Hepatocyte (in vitro differentiated cells): ENCODE measurements at regions not wholly inside any gene's neighbourhood (a gene's known extent, or its start where the extent isn't known, plus 50 kb on each side); places are given as distances from the start of the nearest gene placed in this dataset.

Experiments used
- DNase-seq: peaks from one replicate; pipeline ENCODE4 v3.0.0-alpha.2; 2016; ENCODE audit warnings: low spot score
- H2AFZ ChIP-seq: fragments of 200-600 bp; sonication (generic); 2 replicates; pipeline ENCODE4 v1.6.0; 2016; ENCODE audit warnings: antibody characterized with exemption, mild to moderate bottlenecking
- H3K27ac ChIP-seq: fragments of 200-600 bp; sonication (generic); 2 replicates; pipeline ENCODE4 v1.5.1; 2016; ENCODE audit warnings: mild to moderate bottlenecking
- H3K27me3 ChIP-seq: fragments of 200-600 bp; sonication (generic); 2 replicates; pipeline ENCODE4 v1.6.1; 2016
- H3K36me3 ChIP-seq: fragments of 200-600 bp; sonication (generic); replicated peaks from 2 replicates; pipeline ENCODE4 v1.5.1; 2016; ENCODE audit warnings: low read depth; ENCODE audit not compliant: insufficient read depth
- H3K4me1 ChIP-seq: fragments of 200-600 bp; sonication (generic); 2 replicates; pipeline ENCODE4 v1.5.1; 2016; ENCODE audit warnings: mild to moderate bottlenecking, moderate library complexity; ENCODE audit not compliant: insufficient read depth
- H3K4me2 ChIP-seq: fragments of 200-600 bp; sonication (generic); 2 replicates; pipeline ENCODE4 v1.6.0; 2016
- H3K4me3 ChIP-seq: fragments of 200-600 bp; sonication (generic); 2 replicates; pipeline ENCODE4 v1.5.1; 2016; ENCODE audit warnings: mild to moderate bottlenecking
- H3K79me2 ChIP-seq: fragments of 200-600 bp; sonication (generic); 2 replicates; pipeline ENCODE4 v1.6.0; 2017; ENCODE audit warnings: mild to moderate bottlenecking
- H3K9me2 ChIP-seq: fragments of 200-600 bp; sonication (generic); replicated peaks from 2 replicates; pipeline ENCODE4 v1.6.0; 2017; ENCODE audit warnings: mild to moderate bottlenecking; ENCODE audit not compliant: insufficient read depth
- H3K9me3 ChIP-seq: fragments of 200-600 bp; sonication (generic); 2 replicates; pipeline ENCODE4 v1.5.1; 2016; ENCODE audit warnings: low read depth, mild to moderate bottlenecking
- H4K20me1 ChIP-seq: fragments of 200-600 bp; sonication (generic); 2 replicates; pipeline ENCODE4 v1.6.0; 2016; ENCODE audit warnings: mild to moderate bottlenecking; ENCODE audit not compliant: insufficient read depth, poor library complexity, severe bottlenecking
- CTCF ChIP-seq: fragments of 200-600 bp; sonication (generic); IDR thresholded peaks from 2 replicates; pipeline ENCODE4 v1.5.1; 2016; ENCODE audit warnings: antibody characterized with exemption, mild to moderate bottlenecking; ENCODE audit not compliant: poor library complexity
- EZH2 ChIP-seq: fragments of 200-600 bp; sonication (generic); IDR thresholded peaks from 2 replicates; pipeline ENCODE4 v1.6.1; 2016; ENCODE audit warnings: antibody characterized with exemption, mild to moderate bottlenecking, borderline replicate concordance
- EZH2phosphoT487 ChIP-seq: fragments of 200-600 bp; sonication (generic); IDR thresholded peaks from one replicate; pipeline ENCODE4 v1.6.1; 2018; ENCODE audit warnings: antibody characterized with exemption, mild to moderate bottlenecking, low read depth, moderate library complexity; ENCODE audit not compliant: unreplicated experiment, severe bottlenecking
- WGBS: methylation state at CpG from one replicate; pipeline ENCODE4 v1.1.6; 2016; ENCODE audit warnings: low lambda C conversion rate; ENCODE audit errors: missing lambda C conversion rate; 5-methylcytosine and 5-hydroxymethylcytosine counted together

GRCh38 chr6:134778431-134778830 lies 171.5 kb downstream of the ALDH8A1 start:
- no peak overlapping the region for H2AFZ ChIP-seq
- H4K20me1 ChIP-seq = no peaks in the 10 kb centered on the region
- no peaks in the 10 kb centered on the region for H3K79me2 ChIP-seq
- H3K36me3 ChIP-seq = no peaks in the 10 kb centered on the region
- WGBS = 95% methylated on average over 2 of the region's 2 CpGs
- no peaks in the 10 kb centered on the region for H3K9me2 ChIP-seq
- no peaks in the 10 kb centered on the region for H3K4me1 ChIP-seq
- H3K4me3 ChIP-seq = no peak overlapping the region
- H3K9me3 ChIP-seq = no peaks in the 10 kb centered on the region
- H3K27me3 ChIP-seq = no peaks in the 10 kb centered on the region
- no peak overlapping the region for H3K27ac ChIP-seq
- DNase-seq = no peak
- TF ChIP-seq EZH2 = no peak
- TF ChIP-seq CTCF = no peak
- TF ChIP-seq EZH2phosphoT487 = no peak
- H3K4me2 ChIP-seq = no peak overlapping the region

- H2AFZ ChIP-seq = no peak overlapping the region
- H4K20me1 ChIP-seq = no peaks in the 10 kb centered on the region
- H3K4me2 ChIP-seq = no peak overlapping the region
- H3K9me3 ChIP-seq = no peaks in the 10 kb centered on the region
- no peak overlapping the region for H3K27ac ChIP-seq
- H3K4me1 ChIP-seq = no peaks in the 10 kb centered on the region
- H3K9me2 ChIP-seq = no peaks in the 10 kb centered on the region
- TF ChIP-seq EZH2 = no peak
- no peak for TF ChIP-seq CTCF
- no peak for TF ChIP-seq EZH2phosphoT487
- H3K36me3 ChIP-seq = no peaks in the 10 kb centered on the region
- no peaks in the 10 kb centered on the region for H3K79me2 ChIP-seq
- DNase-seq = no peak
- H3K4me3 ChIP-seq = no peak overlapping the region
- 94% methylated on average over 1 of the region's 1 CpG for WGBS
- no peaks in the 10 kb centered on the region for H3K27me3 ChIP-seq
Measured at GRCh38 chr6:134774201-134774638, 175.7 kb downstream of the ALDH8A1 start.

- Histone ChIP-seq H3K79me2 (no peaks in the 10 kb centered on the region), H2AFZ (no peak overlapping the region), H4K20me1 (no peaks in the 10 kb centered on the region), H3K4me3 (no peak overlapping the region), H3K4me2 (no peak overlapping the region), H3K4me1 (no peaks in the 10 kb centered on the region), H3K36me3 (no peaks in the 10 kb centered on the region), H3K9me3 (no peaks in the 10 kb centered on the region), H3K27me3 (no peaks in the 10 kb centered on the region), H3K9me2 (no peaks in the 10 kb centered on the region), H3K27ac (no peak overlapping the region)
- WGBS = 96% methylated on average over 6 of the region's 6 CpGs
- TF ChIP-seq EZH2phosphoT487 = no peak
- no peak for DNase-seq
Measured at GRCh38 chr6:134772671-134773360, 177.1 kb downstream of the ALDH8A1 start.

GRCh38 chr6:134768931-134769330 lies 181.0 kb downstream of the ALDH8A1 start:
- 94% methylated on average over 2 of the region's 2 CpGs for WGBS

More at GRCh38 chr6:134768931-134769330, 181.0 kb downstream of the ALDH8A1 start:
- TF ChIP-seq EZH2 = no peak
- no peak for TF ChIP-seq EZH2phosphoT487
- no peak for TF ChIP-seq CTCF
- H3K27ac ChIP-seq = no peak overlapping the region
- no peaks in the 10 kb centered on the region for H3K9me3 ChIP-seq
- no peaks in the 10 kb centered on the region for H3K79me2 ChIP-seq
- H2AFZ ChIP-seq = no peak overlapping the region
- H3K4me2 ChIP-seq = no peak overlapping the region
- H3K27me3 ChIP-seq = no peaks in the 10 kb centered on the region
- H3K4me3 ChIP-seq = no peak overlapping the region
- no peaks in the 10 kb centered on the region for H4K20me1 ChIP-seq
- no peaks in the 10 kb centered on the region for H3K36me3 ChIP-seq
- no peaks in the 10 kb centered on the region for H3K9me2 ChIP-seq
- H3K4me1 ChIP-seq = peaks cover 14% of the 10 kb centered on the region
- no peak for DNase-seq
